ENCODE measurements at regions not wholly inside any gene's neighbourhood (a gene's known extent, or its start where the extent isn't known, plus 50 kb on each side); places are given as distances from the start of the nearest gene placed in this dataset.
A peak's percentile ranks its signal among the peaks of the same experiment; 100 is the strongest.

DNA sequence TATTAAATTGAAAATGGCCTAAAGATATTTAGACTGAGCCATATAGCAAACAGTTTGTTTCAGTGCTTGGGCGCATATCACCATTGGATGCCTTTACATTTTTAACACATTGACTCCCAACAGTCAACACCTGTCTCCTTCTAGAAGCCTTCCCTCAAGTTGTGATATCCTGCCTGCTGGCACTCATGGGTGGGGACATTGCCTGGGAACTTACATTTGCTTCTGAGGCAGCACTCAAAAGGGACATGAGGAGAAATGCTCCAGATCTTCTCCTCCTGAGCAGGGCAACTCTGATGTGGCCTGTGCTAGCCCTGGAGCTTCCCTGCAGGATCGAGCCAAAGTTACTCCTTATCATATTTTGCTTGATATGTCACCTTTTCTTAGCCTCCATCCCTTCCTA lies 392.2 kb downstream of the CDH7 start:
- CTCF ChIA-PET, result no interaction called here
- H3K27me3 ChIP-seq (replicated peaks in 2 of 5; ENCODE audit: control insufficient read depth in 4 of 5, insufficient read depth in 5 of 5, low read length in 4 of 5), result no peaks in the 10 kb centered on the region
- no peaks in the 10 kb centered on the region for H3K36me3 ChIP-seq (ENCODE audit: control insufficient read depth in 4 of 4, insufficient read depth in 4 of 4, low read length in 3 of 4)
- 68% methylated on average over 2 of the region's 2 CpGs for WGBS (ENCODE audit: insufficient coverage)
- H3K27ac ChIP-seq (ENCODE audit: insufficient read depth in 1 of 2, low read depth in 1 of 2, low read length in 2 of 2, poor library complexity in 1 of 2, severe bottlenecking in 2 of 2), result no peak overlapping the region
- no peaks in the 10 kb centered on the region for H3K4me1 ChIP-seq (ENCODE audit: control extremely low read depth in 1 of 4, control insufficient read depth in 4 of 4, insufficient read depth in 4 of 4, low read length in 3 of 4)
- H3K9me3 ChIP-seq (ENCODE audit: control extremely low read depth in 1 of 5, control insufficient read depth in 4 of 5, insufficient read depth in 2 of 5, low read depth in 1 of 5, low read length in 4 of 5), result no peaks in the 10 kb centered on the region
- POLR2A ChIA-PET, result no interaction called here
- H3K4me3 ChIP-seq (ENCODE audit: control insufficient read depth in 1 of 7, extremely low read depth in 1 of 7, insufficient read depth in 4 of 7, low read depth in 2 of 7, low read length in 6 of 7), result no peak overlapping the region
- DNase-seq, result no peak

DNA sequence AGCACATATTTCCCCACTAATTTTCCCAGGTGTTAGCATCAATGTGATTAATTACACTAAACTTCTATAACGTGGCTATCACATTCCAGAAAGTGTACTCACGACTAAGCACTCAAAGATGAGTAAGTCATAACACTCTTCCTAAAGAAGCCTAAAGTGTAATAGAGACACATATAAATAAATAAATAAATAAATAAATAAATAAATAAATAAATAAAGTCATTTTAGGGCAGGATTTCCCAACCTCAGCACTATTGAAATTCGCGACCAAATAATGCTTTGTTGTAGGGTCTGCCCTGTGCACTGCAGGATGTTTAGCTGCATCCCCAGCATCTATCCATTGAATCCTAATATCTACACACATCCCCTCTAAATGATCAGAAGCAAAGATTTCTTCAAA lies 390.9 kb downstream of the CDH7 start:
- Histone ChIP-seq H3K36me3 (ENCODE audit: control insufficient read depth in 4 of 4, insufficient read depth in 4 of 4, low read length in 3 of 4) (no peaks in the 10 kb centered on the region), H3K27me3 (replicated peaks in 2 of 5; ENCODE audit: control insufficient read depth in 4 of 5, insufficient read depth in 5 of 5, low read length in 4 of 5) (no peaks in the 10 kb centered on the region), H3K4me3 (ENCODE audit: control insufficient read depth in 1 of 7, extremely low read depth in 1 of 7, insufficient read depth in 4 of 7, low read depth in 2 of 7, low read length in 6 of 7) (no peak overlapping the region), H3K9me3 (ENCODE audit: control extremely low read depth in 1 of 5, control insufficient read depth in 4 of 5, insufficient read depth in 2 of 5, low read depth in 1 of 5, low read length in 4 of 5) (no peaks in the 10 kb centered on the region), H3K27ac (ENCODE audit: insufficient read depth in 1 of 2, low read depth in 1 of 2, low read length in 2 of 2, poor library complexity in 1 of 2, severe bottlenecking in 2 of 2) (no peak overlapping the region), H3K4me1 (ENCODE audit: control extremely low read depth in 1 of 4, control insufficient read depth in 4 of 4, insufficient read depth in 4 of 4, low read length in 3 of 4) (no peaks in the 10 kb centered on the region)
- 100% methylated on average over 2 of the region's 4 CpGs for WGBS (ENCODE audit: insufficient coverage)
- ChIA-PET CTCF (no interaction called here), POLR2A (no interaction called here)
- no peak for DNase-seq

DNA sequence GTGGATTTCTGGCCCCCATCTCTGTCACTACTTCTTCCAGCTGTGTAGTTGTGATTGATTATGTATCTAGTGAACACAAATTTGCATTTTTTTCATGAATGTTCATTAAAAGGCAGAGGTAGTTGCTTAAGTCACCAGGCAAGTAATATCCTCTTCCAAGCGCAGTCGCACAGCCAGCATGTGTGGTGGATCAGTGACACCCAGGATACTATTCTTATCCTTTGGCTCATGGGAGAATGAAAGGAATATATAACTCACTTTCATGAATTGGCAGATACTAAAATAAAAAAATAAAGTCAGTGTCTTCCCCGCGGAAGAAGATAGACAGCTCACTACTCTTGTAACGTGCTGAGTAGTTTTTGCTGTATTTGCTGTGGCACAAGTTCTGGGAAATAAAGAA lies 387.8 kb downstream of the CDH7 start:
- WGBS (ENCODE audit: insufficient coverage), result no CpG with 5 or more reads among the region's 5 CpGs
- CTCF ChIA-PET, result no interaction called here
- Histone ChIP-seq H3K4me3 (ENCODE audit: control insufficient read depth in 1 of 7, extremely low read depth in 1 of 7, insufficient read depth in 4 of 7, low read depth in 2 of 7, low read length in 6 of 7) (no peak overlapping the region), H3K9me3 (ENCODE audit: control extremely low read depth in 1 of 5, control insufficient read depth in 4 of 5, insufficient read depth in 2 of 5, low read depth in 1 of 5, low read length in 4 of 5) (no peaks in the 10 kb centered on the region), H3K36me3 (ENCODE audit: control insufficient read depth in 4 of 4, insufficient read depth in 4 of 4, low read length in 3 of 4) (no peaks in the 10 kb centered on the region), H3K27me3 (replicated peaks in 2 of 5; ENCODE audit: control insufficient read depth in 4 of 5, insufficient read depth in 5 of 5, low read length in 4 of 5) (no peaks in the 10 kb centered on the region), H3K4me1 (ENCODE audit: control extremely low read depth in 1 of 4, control insufficient read depth in 4 of 4, insufficient read depth in 4 of 4, low read length in 3 of 4) (no peaks in the 10 kb centered on the region), H3K27ac (ENCODE audit: insufficient read depth in 1 of 2, low read depth in 1 of 2, low read length in 2 of 2, poor library complexity in 1 of 2, severe bottlenecking in 2 of 2) (no peak overlapping the region)
- POLR2A ChIA-PET, result no interaction called here
- DNase-seq, result no peak

DNA sequence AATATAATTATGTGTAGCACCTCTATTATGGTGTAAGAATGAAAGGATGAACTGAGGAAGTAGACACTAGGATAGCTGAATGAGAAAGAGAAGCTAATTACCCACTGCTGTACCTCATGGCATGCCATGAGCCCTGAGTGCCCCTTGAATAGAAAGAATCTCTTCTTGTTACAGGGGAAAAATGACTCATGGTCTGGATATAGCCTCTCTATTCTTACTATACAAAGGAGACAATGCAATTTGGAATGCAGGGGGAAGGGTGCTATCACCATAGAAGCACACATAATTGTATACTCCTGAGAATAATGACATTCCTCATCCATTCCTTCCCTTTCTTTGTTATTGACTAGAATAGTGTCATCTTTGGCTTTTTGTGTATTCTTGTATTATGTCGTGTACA lies 385.2 kb downstream of the CDH7 start:
- no peak overlapping the region for H3K27ac ChIP-seq (ENCODE audit: insufficient read depth in 1 of 2, low read depth in 1 of 2, low read length in 2 of 2, poor library complexity in 1 of 2, severe bottlenecking in 2 of 2)
- no peak overlapping the region for H3K4me3 ChIP-seq (ENCODE audit: control insufficient read depth in 1 of 7, extremely low read depth in 1 of 7, insufficient read depth in 4 of 7, low read depth in 2 of 7, low read length in 6 of 7)
- H3K9me3 ChIP-seq (ENCODE audit: control extremely low read depth in 1 of 5, control insufficient read depth in 4 of 5, insufficient read depth in 2 of 5, low read depth in 1 of 5, low read length in 4 of 5), result no peaks in the 10 kb centered on the region
- no peaks in the 10 kb centered on the region for H3K27me3 ChIP-seq (replicated peaks in 2 of 5; ENCODE audit: control insufficient read depth in 4 of 5, insufficient read depth in 5 of 5, low read length in 4 of 5)
- no peak for DNase-seq
- ChIA-PET POLR2A (no interaction called here), CTCF (no interaction called here)
- H3K36me3 ChIP-seq (ENCODE audit: control insufficient read depth in 4 of 4, insufficient read depth in 4 of 4, low read length in 3 of 4), result no peaks in the 10 kb centered on the region
- no peaks in the 10 kb centered on the region for H3K4me1 ChIP-seq (ENCODE audit: control extremely low read depth in 1 of 4, control insufficient read depth in 4 of 4, insufficient read depth in 4 of 4, low read length in 3 of 4)
- WGBS (ENCODE audit: insufficient coverage), result no CpG with 5 or more reads among the region's 1 CpG

DNA sequence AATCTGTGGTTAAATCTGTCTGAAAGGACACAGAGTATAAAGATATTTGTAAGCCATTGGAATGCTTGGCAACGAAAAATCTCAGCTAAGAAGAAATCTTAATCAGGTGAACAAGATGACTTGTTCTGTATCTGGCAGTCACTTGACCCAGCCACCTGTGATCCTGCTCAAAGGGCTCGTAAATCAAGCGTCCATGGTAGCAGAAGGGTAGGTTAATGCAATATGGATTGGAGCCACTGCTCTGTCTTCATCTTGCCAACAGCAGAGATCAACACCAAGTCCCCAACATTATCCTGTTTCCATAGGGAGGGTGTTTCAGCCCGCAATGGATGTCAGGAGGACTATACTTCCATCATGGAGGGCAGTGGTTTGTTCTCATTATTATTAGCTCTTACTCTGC lies 378.4 kb downstream of the CDH7 start:
- POLR2A ChIA-PET, result no interaction called here
- no peak for DNase-seq

DNA sequence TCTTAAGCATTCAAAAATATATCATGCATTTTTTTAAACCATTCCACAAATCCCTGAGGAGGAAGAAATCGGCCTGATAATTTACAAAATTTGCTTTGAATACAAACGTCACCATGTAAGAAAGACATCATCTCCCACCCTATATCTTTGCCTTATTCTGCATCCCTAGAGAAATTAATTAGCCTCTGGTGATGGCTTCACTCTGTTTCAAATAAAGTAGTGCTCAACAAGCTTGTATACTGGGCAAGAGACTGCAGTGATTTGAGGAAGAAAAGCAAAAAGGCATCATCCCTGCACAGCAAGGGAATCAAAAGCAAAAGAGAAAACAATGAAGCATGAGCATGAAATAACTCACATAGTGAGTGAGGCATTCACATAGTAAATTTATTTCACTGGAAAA lies 375.5 kb downstream of the CDH7 start:
- ChIA-PET CTCF (no interaction called here), POLR2A (no interaction called here)
- no peaks in the 10 kb centered on the region for H3K9me3 ChIP-seq (ENCODE audit: control extremely low read depth in 1 of 5, control insufficient read depth in 4 of 5, insufficient read depth in 2 of 5, low read depth in 1 of 5, low read length in 4 of 5)
- H3K36me3 ChIP-seq (ENCODE audit: control insufficient read depth in 4 of 4, insufficient read depth in 4 of 4, low read length in 3 of 4), result no peaks in the 10 kb centered on the region
- no peak overlapping the region for H3K27ac ChIP-seq (ENCODE audit: insufficient read depth in 1 of 2, low read depth in 1 of 2, low read length in 2 of 2, poor library complexity in 1 of 2, severe bottlenecking in 2 of 2)
- no peak overlapping the region for H3K4me3 ChIP-seq (ENCODE audit: control insufficient read depth in 1 of 7, extremely low read depth in 1 of 7, insufficient read depth in 4 of 7, low read depth in 2 of 7, low read length in 6 of 7)
- no peaks in the 10 kb centered on the region for H3K27me3 ChIP-seq (replicated peaks in 2 of 5; ENCODE audit: control insufficient read depth in 4 of 5, insufficient read depth in 5 of 5, low read length in 4 of 5)
- H3K4me1 ChIP-seq (ENCODE audit: control extremely low read depth in 1 of 4, control insufficient read depth in 4 of 4, insufficient read depth in 4 of 4, low read length in 3 of 4), result no peaks in the 10 kb centered on the region
- no peak for DNase-seq
- WGBS (ENCODE audit: insufficient coverage), result 100% methylated on average over 1 of the region's 2 CpGs

More for the DNA sequence above, 378.4 kb downstream of the CDH7 start:
- H3K4me1 ChIP-seq (ENCODE audit: control extremely low read depth in 1 of 4, control insufficient read depth in 4 of 4, insufficient read depth in 4 of 4, low read length in 3 of 4), result no peaks in the 10 kb centered on the region
- WGBS (ENCODE audit: insufficient coverage), result 78% methylated on average over 1 of the region's 4 CpGs
- H3K9me3 ChIP-seq (ENCODE audit: control extremely low read depth in 1 of 5, control insufficient read depth in 4 of 5, insufficient read depth in 2 of 5, low read depth in 1 of 5, low read length in 4 of 5), result no peaks in the 10 kb centered on the region
- H3K36me3 ChIP-seq (ENCODE audit: control insufficient read depth in 4 of 4, insufficient read depth in 4 of 4, low read length in 3 of 4), result no peaks in the 10 kb centered on the region
- no peaks in the 10 kb centered on the region for H3K27me3 ChIP-seq (replicated peaks in 2 of 5; ENCODE audit: control insufficient read depth in 4 of 5, insufficient read depth in 5 of 5, low read length in 4 of 5)
- CTCF ChIA-PET, result no interaction called here
- no peak overlapping the region for H3K27ac ChIP-seq (ENCODE audit: insufficient read depth in 1 of 2, low read depth in 1 of 2, low read length in 2 of 2, poor library complexity in 1 of 2, severe bottlenecking in 2 of 2)
- no peak overlapping the region for H3K4me3 ChIP-seq (ENCODE audit: control insufficient read depth in 1 of 7, extremely low read depth in 1 of 7, insufficient read depth in 4 of 7, low read depth in 2 of 7, low read length in 6 of 7)

DNA sequence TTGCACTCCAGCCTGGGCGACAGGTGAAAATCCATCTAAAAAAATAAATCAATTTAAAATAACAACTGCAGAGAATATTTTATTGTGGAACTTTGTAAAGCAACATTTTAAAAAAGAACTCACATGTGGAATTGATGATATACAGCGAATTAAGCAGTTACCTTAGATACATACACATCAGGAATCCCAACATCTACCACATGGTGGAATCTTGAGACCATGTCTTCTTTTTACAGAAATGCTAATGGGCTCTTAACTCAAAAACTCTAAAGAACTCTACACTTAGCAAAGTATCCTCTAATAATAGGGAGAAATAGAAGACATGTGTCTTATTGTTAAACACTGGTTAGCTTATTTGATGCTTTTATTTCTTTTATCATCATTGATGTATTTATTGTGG lies 373.6 kb downstream of the CDH7 start:
- H3K27ac ChIP-seq (ENCODE audit: insufficient read depth in 1 of 2, low read depth in 1 of 2, low read length in 2 of 2, poor library complexity in 1 of 2, severe bottlenecking in 2 of 2), result no peak overlapping the region
- CTCF ChIA-PET, result no interaction called here
- no peaks in the 10 kb centered on the region for H3K27me3 ChIP-seq (replicated peaks in 2 of 5; ENCODE audit: control insufficient read depth in 4 of 5, insufficient read depth in 5 of 5, low read length in 4 of 5)
- POLR2A ChIA-PET, result no interaction called here
- no CpG with 5 or more reads among the region's 2 CpGs for WGBS (ENCODE audit: insufficient coverage)
- no peaks in the 10 kb centered on the region for H3K36me3 ChIP-seq (ENCODE audit: control insufficient read depth in 4 of 4, insufficient read depth in 4 of 4, low read length in 3 of 4)
- H3K9me3 ChIP-seq (ENCODE audit: control extremely low read depth in 1 of 5, control insufficient read depth in 4 of 5, insufficient read depth in 2 of 5, low read depth in 1 of 5, low read length in 4 of 5), result no peaks in the 10 kb centered on the region
- no peak overlapping the region for H3K4me3 ChIP-seq (ENCODE audit: control insufficient read depth in 1 of 7, extremely low read depth in 1 of 7, insufficient read depth in 4 of 7, low read depth in 2 of 7, low read length in 6 of 7)
- no peaks in the 10 kb centered on the region for H3K4me1 ChIP-seq (ENCODE audit: control extremely low read depth in 1 of 4, control insufficient read depth in 4 of 4, insufficient read depth in 4 of 4, low read length in 3 of 4)
- DNase-seq, result peak in 1 of 3 donors; percentile 0

DNA sequence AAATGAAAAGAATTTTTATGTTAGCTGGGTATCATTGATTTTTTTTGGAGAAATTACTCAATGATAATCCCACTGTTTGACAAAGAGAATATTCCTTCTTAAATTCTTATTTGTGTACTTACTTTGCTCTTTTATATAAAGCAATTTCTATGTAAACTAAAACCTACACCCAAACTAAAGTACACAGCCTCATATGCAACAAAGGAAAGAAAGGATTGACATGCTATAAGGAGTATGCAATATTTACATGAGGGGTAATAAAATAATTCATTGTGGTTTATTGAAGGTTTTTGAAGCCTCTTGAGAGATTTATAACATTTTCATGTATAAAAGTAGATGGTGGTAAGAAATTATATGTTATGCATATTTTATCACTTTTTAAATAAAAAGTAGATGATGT lies 368.5 kb downstream of the CDH7 start:
- H3K4me1 ChIP-seq (ENCODE audit: control extremely low read depth in 1 of 4, control insufficient read depth in 4 of 4, insufficient read depth in 4 of 4, low read length in 3 of 4), result no peaks in the 10 kb centered on the region
- no peak overlapping the region for H3K27ac ChIP-seq (ENCODE audit: insufficient read depth in 1 of 2, low read depth in 1 of 2, low read length in 2 of 2, poor library complexity in 1 of 2, severe bottlenecking in 2 of 2)
- no peak for DNase-seq
- H3K27me3 ChIP-seq (replicated peaks in 2 of 5; ENCODE audit: control insufficient read depth in 4 of 5, insufficient read depth in 5 of 5, low read length in 4 of 5), result no peaks in the 10 kb centered on the region
- H3K4me3 ChIP-seq (ENCODE audit: control insufficient read depth in 1 of 7, extremely low read depth in 1 of 7, insufficient read depth in 4 of 7, low read depth in 2 of 7, low read length in 6 of 7), result no peak overlapping the region
- CTCF ChIA-PET, result no interaction called here
- H3K9me3 ChIP-seq (ENCODE audit: control extremely low read depth in 1 of 5, control insufficient read depth in 4 of 5, insufficient read depth in 2 of 5, low read depth in 1 of 5, low read length in 4 of 5), result no peaks in the 10 kb centered on the region
- POLR2A ChIA-PET, result no interaction called here
- H3K36me3 ChIP-seq (ENCODE audit: control insufficient read depth in 4 of 4, insufficient read depth in 4 of 4, low read length in 3 of 4), result no peaks in the 10 kb centered on the region

Measured in common myeloid progenitor, CD34-positive (primary cell).